CD4-positive, alpha-beta T cell (primary cell): ENCODE measurements at regions not wholly inside any gene's neighbourhood (a gene's known extent, or its start where the extent isn't known, plus 50 kb on each side); places are given as distances from the start of the nearest gene placed in this dataset.

Experiments
- ATAC-seq: fragments of 200-7000 bp; cut with Tn5 transposase; one replicate; pipeline ENCODE4 v1.10.0; 2022; ENCODE audit warnings: mild to moderate bottlenecking; ENCODE audit not compliant: poor library complexity
- CTCF ChIA-PET: fragments of 350-600 bp; sonication (Branson Sonifier 250); formaldehyde crosslinking; loops from one replicate; lab custom pipeline; 2021; ENCODE audit warnings: antibody characterized with exemption, inconsistent platforms; lab: Charles Lee
- POLR2A ChIA-PET: fragments of 350-600 bp; sonication (Branson Sonifier 250); formaldehyde crosslinking; loops from one replicate; lab custom pipeline; 2021; ENCODE audit warnings: antibody characterized with exemption, inconsistent platforms; lab: Charles Lee
- DNase-seq, 14 experiments: peaks; one replicate each; pipeline ENCODE4 v3.0.0-alpha.2; 2013 to 2020; ENCODE audit warnings: mixed read lengths in 2 of 14
- H3K27ac ChIP-seq, 2 donors: one replicate each; pipeline versions ENCODE4 v1.5.1 to v1.7.0; 2013; ENCODE audit warnings: low read length in 2 of 2, low read depth in 1 of 2, mild to moderate bottlenecking in 1 of 2
- H3K27me3 ChIP-seq, 2 experiments: 1 replicate in 1 of 2; 2 replicates in 1 of 2; pipeline versions ENCODE4 v1.6.1 to v1.7.0; 2013; ENCODE audit warnings: low read length in 2 of 2, control low read depth in 1 of 2, mild to moderate bottlenecking in 1 of 2, moderate library complexity in 1 of 2; ENCODE audit not compliant: insufficient read depth in 2 of 2, control insufficient read depth in 1 of 2
- H3K36me3 ChIP-seq: one replicate; pipeline ENCODE4 v1.6.1; 2013; ENCODE audit warnings: low read length, control low read depth; ENCODE audit not compliant: insufficient read depth
- H3K4me1 ChIP-seq: one replicate; pipeline ENCODE4 v1.6.1; 2013; ENCODE audit warnings: low read length, control low read depth; ENCODE audit not compliant: insufficient read depth
- H3K4me3 ChIP-seq: one replicate; pipeline ENCODE4 v1.5.1; 2013; ENCODE audit warnings: mild to moderate bottlenecking, low read length, moderate library complexity
- H3K9me3 ChIP-seq, 2 experiments: 1 replicate in 1 of 2; 2 replicates in 1 of 2; pipeline versions ENCODE4 v1.6.1 to v1.7.0; 2013; ENCODE audit warnings: low read length in 2 of 2, mild to moderate bottlenecking in 2 of 2, control low read depth in 1 of 2, moderate library complexity in 1 of 2; ENCODE audit not compliant: control insufficient read depth in 1 of 2, insufficient read depth in 1 of 2
- H3K27ac Mint-ChIP-seq: one replicate; pipeline ENCODE4 v1.8.0; 2020; ENCODE audit warnings: mixed read lengths
- H3K27me3 Mint-ChIP-seq: one replicate; pipeline ENCODE4 v1.8.0; 2021; ENCODE audit warnings: mixed read lengths
- H3K36me3 Mint-ChIP-seq: one replicate; pipeline ENCODE4 v1.8.0; 2021; ENCODE audit warnings: low read depth, mixed read lengths
- H3K4me1 Mint-ChIP-seq: one replicate; pipeline ENCODE4 v1.8.0; 2021; ENCODE audit warnings: low read depth, mixed read lengths
- H3K4me3 Mint-ChIP-seq: one replicate; pipeline ENCODE4 v1.8.0; 2020; ENCODE audit warnings: mild to moderate bottlenecking, mixed read lengths
- H3K9me3 Mint-ChIP-seq: one replicate; pipeline ENCODE4 v1.8.0; 2020; ENCODE audit warnings: mixed read lengths
- intact Hi-C, 2 experiments: fragments of 100-400 bp; cut with DNase I in 1 of 2; cut with micrococcal nuclease in 1 of 2; formaldehyde crosslinking; loops; one replicate each; pipeline versions ENCODE4 v1.15.1 to v1.9.0; 2023 to 2025; cut with DNase I, micrococcal nuclease
- TF ChIP-seq, protein P1 (sequence below): fragments of 200-600 bp; IDR thresholded peaks from one replicate; pipeline ENCODE4 v1.8.0; 2022; ENCODE audit warnings: antibody characterized with exemption, mild to moderate bottlenecking

GRCh38 chr3:190972840-190973270 is 110.4 kb upstream of the GMNC start:
- Mint-ChIP-seq H3K27me3 (no peaks in the 10 kb centered on the region), H3K4me3 (no peak overlapping the region), H3K27ac (no peak overlapping the region), H3K9me3 (peaks cover 5% of the 10 kb centered on the region), H3K4me1 (no peaks in the 10 kb centered on the region), H3K36me3 (no peaks in the 10 kb centered on the region)
- Histone ChIP-seq H3K36me3 (no peaks in the 10 kb centered on the region), H3K27ac (no peak overlapping the region), H3K27me3 (no peaks in the 10 kb centered on the region), H3K4me1 (no peaks in the 10 kb centered on the region), H3K9me3 (no peaks in the 10 kb centered on the region), H3K4me3 (no peak overlapping the region)
- ATAC-seq: no peak
- intact Hi-C loops: no loop called here
- DNase-seq: no peak
- ChIA-PET CTCF (no interaction called here), POLR2A (no interaction called here)
- TF ChIP-seq, protein P1, sequence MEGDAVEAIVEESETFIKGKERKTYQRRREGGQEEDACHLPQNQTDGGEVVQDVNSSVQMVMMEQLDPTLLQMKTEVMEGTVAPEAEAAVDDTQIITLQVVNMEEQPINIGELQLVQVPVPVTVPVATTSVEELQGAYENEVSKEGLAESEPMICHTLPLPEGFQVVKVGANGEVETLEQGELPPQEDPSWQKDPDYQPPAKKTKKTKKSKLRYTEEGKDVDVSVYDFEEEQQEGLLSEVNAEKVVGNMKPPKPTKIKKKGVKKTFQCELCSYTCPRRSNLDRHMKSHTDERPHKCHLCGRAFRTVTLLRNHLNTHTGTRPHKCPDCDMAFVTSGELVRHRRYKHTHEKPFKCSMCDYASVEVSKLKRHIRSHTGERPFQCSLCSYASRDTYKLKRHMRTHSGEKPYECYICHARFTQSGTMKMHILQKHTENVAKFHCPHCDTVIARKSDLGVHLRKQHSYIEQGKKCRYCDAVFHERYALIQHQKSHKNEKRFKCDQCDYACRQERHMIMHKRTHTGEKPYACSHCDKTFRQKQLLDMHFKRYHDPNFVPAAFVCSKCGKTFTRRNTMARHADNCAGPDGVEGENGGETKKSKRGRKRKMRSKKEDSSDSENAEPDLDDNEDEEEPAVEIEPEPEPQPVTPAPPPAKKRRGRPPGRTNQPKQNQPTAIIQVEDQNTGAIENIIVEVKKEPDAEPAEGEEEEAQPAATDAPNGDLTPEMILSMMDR: no peak

DNA sequence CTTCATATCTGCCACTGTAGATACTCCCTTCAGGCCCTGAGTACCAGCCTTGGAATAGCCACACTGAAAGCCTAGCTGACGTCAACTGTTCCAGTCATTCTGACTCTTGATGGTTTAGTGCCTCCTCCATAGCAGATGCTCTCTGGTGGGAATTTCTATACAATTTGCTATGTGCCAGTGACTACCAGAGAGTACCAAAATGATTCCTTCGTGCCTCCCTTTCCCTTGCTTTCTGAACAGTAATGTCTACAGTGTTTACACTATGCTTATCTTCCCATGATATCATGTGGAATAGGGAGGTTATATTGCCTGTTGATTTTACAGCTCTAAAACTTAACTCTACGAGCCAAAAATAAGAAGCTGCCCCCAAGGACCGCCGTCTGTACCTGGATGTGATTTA is 109.7 kb upstream of the GMNC start:
- Mint-ChIP-seq H3K27me3 (no peaks in the 10 kb centered on the region), H3K27ac (no peak overlapping the region), H3K9me3 (peaks cover 5% of the 10 kb centered on the region), H3K4me3 (no peak overlapping the region), H3K4me1 (no peaks in the 10 kb centered on the region), H3K36me3 (no peaks in the 10 kb centered on the region)
- Histone ChIP-seq H3K36me3 (no peaks in the 10 kb centered on the region), H3K4me3 (no peak overlapping the region), H3K9me3 (no peaks in the 10 kb centered on the region), H3K27me3 (no peaks in the 10 kb centered on the region), H3K4me1 (no peaks in the 10 kb centered on the region), H3K27ac (no peak overlapping the region)
- POLR2A ChIA-PET: no interaction called here
- DNase-seq (no peak), ATAC-seq (no peak)
- CTCF ChIA-PET: no interaction called here
- intact Hi-C loops: no loop called here
- TF ChIP-seq, protein P1: no peak

DNA sequence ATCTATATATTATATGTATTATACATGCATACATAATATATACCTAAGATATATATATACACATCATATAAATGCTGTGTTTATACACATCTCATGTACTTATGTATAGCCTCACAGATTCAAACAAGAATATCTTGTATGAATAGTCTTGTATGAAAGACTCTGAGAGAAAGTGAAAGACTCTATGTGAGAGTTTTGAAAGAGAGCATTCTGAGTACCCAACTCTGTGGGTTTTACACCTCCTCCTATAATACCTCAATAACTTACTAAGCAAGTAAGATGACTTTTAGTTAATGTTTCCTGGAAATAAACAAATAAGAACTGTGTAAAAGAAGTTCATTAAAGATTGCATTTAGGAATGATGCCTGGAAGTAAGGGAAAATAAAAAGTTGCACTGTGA is 108.1 kb upstream of the GMNC start:
- no peak overlapping the region for H3K4me3 ChIP-seq
- Mint-ChIP-seq H3K4me3 (no peak overlapping the region), H3K27me3 (no peaks in the 10 kb centered on the region), H3K36me3 (no peaks in the 10 kb centered on the region), H3K4me1 (no peaks in the 10 kb centered on the region), H3K9me3 (peaks cover 3% of the 10 kb centered on the region), H3K27ac (no peak overlapping the region)
- no peaks in the 10 kb centered on the region for H3K36me3 ChIP-seq
- H3K27ac ChIP-seq: no peak overlapping the region
- no peaks in the 10 kb centered on the region for H3K9me3 ChIP-seq
- no peak for ATAC-seq
- intact Hi-C loops: no loop called here
- ChIA-PET CTCF (no interaction called here), POLR2A (no interaction called here)
- no peak for DNase-seq
- H3K4me1 ChIP-seq: no peaks in the 10 kb centered on the region
- no peaks in the 10 kb centered on the region for H3K27me3 ChIP-seq
- TF ChIP-seq, protein P1: no peak
